Ascending aorta (tissue), 2 donors: ENCODE measurements at regions not wholly inside any gene's neighbourhood (a gene's known extent, or its start where the extent isn't known, plus 50 kb on each side); places are given as distances from the start of the nearest gene placed in this dataset.

Source experiments
- DNase-seq, 2 donors: peaks; one replicate each; pipeline ENCODE4 v3.0.0-alpha.2; 2019; ENCODE audit warnings: low spot score in 2 of 2
- H3K27ac ChIP-seq, 2 donors: fragments of 200-600 bp; sonication (generic); one replicate each; pipeline ENCODE4 v1.5.1; 2016 to 2017; ENCODE audit warnings: mild to moderate bottlenecking in 1 of 2
- H3K27me3 ChIP-seq: fragments of 200-600 bp; sonication (generic); one replicate; pipeline ENCODE4 v1.5.1; 2017
- H3K36me3 ChIP-seq, 2 donors: fragments of 200-600 bp; sonication (generic); one replicate each; pipeline ENCODE4 v1.5.1; 2016
- H3K4me1 ChIP-seq, 2 donors: fragments of 200-600 bp; sonication (generic); one replicate each; pipeline ENCODE4 v1.5.1; 2016 to 2017; ENCODE audit warnings: mild to moderate bottlenecking in 1 of 2
- H3K4me3 ChIP-seq, 2 donors: fragments of 200-600 bp; sonication (generic); one replicate each; pipeline ENCODE4 v1.5.1; 2016 to 2017; ENCODE audit warnings: mild to moderate bottlenecking in 1 of 2
- H3K9me3 ChIP-seq, 2 donors: fragments of 200-600 bp; sonication (generic); one replicate each; pipeline ENCODE4 v1.5.1; 2016
- intact Hi-C: fragments of 100-400 bp; cut with DNase I; formaldehyde crosslinking; loops from one replicate; pipeline ENCODE4 v1.15.1; 2023
- TF ChIP-seq, protein P1 (sequence below), 3 experiments: fragments of 200-600 bp in 2 of 3; fragments of 450-650 bp in 1 of 3; sonication (generic) in 2 of 3; IDR thresholded peaks; one replicate each; pipeline ENCODE4 v1.5.1; 2016 to 2019; ENCODE audit warnings: antibody characterized with exemption in 3 of 3, mild to moderate bottlenecking in 1 of 3, moderate library complexity in 1 of 3

DNA sequence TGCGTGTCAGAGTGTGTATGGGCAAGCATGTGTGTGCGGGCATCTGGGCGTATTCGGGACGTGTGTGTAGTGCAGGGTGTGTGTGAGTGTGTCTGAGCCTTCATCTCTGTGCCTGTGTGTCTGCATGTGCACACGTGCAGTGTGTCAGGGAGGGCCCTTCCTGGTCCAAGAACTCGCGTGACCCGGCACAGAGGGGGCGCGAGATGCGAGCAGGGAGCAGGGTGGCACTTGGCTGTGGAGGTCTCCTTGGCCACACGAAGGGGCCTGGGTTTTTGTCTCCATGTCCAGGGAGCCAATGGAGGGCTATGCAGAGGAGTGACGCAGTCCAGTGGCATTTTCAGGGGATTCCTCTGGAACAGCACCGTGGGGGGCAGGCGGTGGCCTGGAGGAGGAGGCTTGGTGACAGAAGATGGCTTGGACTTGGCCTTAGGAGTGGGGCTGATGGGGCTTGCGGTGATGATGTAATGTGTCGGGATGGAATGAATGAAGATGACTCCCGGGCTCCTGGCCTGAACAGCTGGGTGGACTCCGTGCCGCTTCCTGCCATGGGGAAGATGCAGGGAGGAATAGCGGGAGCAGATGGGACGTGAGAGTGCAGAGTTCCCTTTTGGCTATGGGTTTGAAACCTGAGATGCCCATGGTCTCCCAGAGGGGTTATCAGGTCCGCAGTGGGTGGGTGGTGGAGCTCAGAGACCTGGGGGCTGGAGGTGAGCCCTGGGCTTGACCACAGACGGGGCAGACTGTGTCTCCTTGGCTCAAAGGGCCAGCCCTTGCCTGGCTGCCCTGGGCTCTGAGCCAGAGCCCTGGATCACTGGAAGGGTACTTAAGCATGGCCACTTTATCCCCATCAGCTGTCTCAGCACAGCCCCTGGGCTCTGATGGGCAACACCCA is 208.3 kb downstream of the PHETA1 start:
- DNase-seq, result no peak

DNA sequence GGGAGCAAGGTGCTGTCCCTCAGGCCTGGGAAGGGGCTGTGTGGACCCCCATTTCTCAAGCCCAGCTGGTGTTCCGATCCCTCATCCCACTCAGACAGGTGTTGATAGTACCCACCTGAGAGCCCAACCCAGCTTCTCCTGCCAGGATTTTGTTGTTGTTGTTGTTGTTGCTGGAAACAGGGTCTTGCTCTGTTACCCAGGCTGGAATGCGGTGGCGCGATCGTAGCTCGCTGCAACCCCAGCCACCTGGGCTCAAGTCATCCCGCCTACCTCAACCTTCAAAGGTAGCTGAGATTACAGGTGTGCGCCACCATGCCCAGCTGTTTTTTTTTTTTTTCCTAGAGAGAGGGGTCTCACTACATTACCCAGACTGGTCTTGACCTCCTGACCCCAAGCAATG is 209.9 kb downstream of the PHETA1 start:
- no peaks in the 10 kb centered on the region for H3K36me3 ChIP-seq
- H3K4me1 ChIP-seq, result no peaks in the 10 kb centered on the region
- no peaks in the 10 kb centered on the region for H3K9me3 ChIP-seq
- TF ChIP-seq, protein P1, sequence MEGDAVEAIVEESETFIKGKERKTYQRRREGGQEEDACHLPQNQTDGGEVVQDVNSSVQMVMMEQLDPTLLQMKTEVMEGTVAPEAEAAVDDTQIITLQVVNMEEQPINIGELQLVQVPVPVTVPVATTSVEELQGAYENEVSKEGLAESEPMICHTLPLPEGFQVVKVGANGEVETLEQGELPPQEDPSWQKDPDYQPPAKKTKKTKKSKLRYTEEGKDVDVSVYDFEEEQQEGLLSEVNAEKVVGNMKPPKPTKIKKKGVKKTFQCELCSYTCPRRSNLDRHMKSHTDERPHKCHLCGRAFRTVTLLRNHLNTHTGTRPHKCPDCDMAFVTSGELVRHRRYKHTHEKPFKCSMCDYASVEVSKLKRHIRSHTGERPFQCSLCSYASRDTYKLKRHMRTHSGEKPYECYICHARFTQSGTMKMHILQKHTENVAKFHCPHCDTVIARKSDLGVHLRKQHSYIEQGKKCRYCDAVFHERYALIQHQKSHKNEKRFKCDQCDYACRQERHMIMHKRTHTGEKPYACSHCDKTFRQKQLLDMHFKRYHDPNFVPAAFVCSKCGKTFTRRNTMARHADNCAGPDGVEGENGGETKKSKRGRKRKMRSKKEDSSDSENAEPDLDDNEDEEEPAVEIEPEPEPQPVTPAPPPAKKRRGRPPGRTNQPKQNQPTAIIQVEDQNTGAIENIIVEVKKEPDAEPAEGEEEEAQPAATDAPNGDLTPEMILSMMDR (IDR thresholded peaks at IDR 0.05), result no peak
- H3K27me3 ChIP-seq, result no peaks in the 10 kb centered on the region
- intact Hi-C loops, result no loop called here
- H3K27ac ChIP-seq, result no peak overlapping the region
- H3K4me3 ChIP-seq, result no peak overlapping the region
- no peak for DNase-seq

More for the DNA sequence above, 208.3 kb downstream of the PHETA1 start:
- H3K4me3 ChIP-seq, result no peak overlapping the region
- H3K4me1 ChIP-seq, result no peaks in the 10 kb centered on the region
- intact Hi-C loops, result no loop called here
- H3K27ac ChIP-seq, result no peak overlapping the region
- H3K36me3 ChIP-seq, result no peaks in the 10 kb centered on the region
- TF ChIP-seq, protein P1 (IDR thresholded peaks at IDR 0.05), result no peak
- H3K27me3 ChIP-seq, result no peaks in the 10 kb centered on the region
- no peaks in the 10 kb centered on the region for H3K9me3 ChIP-seq

- Histone ChIP-seq H3K4me3 (no peak overlapping the region), H3K4me1 (no peaks in the 10 kb centered on the region), H3K27ac (no peak overlapping the region), H3K36me3 (no peaks in the 10 kb centered on the region), H3K27me3 (no peaks in the 10 kb centered on the region), H3K9me3 (no peaks in the 10 kb centered on the region)
- no peak for DNase-seq
- intact Hi-C loops, result no loop called here
- TF ChIP-seq, protein P1 (IDR thresholded peaks at IDR 0.05), result no peak
Observed at GRCh38 chr12:111157486-111157885, 211.4 kb downstream of the PHETA1 start.

- no peaks in the 10 kb centered on the region for H3K9me3 ChIP-seq
- intact Hi-C loops, result no loop called here
- H3K4me3 ChIP-seq, result no peak overlapping the region
- no peaks in the 10 kb centered on the region for H3K4me1 ChIP-seq
- TF ChIP-seq, protein P1 (IDR thresholded peaks at IDR 0.05), result no peak
- no peaks in the 10 kb centered on the region for H3K27me3 ChIP-seq
- no peaks in the 10 kb centered on the region for H3K36me3 ChIP-seq
- H3K27ac ChIP-seq, result no peak overlapping the region
- DNase-seq, result no peak
Observed at GRCh38 chr12:111156304-111156703, 212.6 kb downstream of the PHETA1 start.

DNA sequence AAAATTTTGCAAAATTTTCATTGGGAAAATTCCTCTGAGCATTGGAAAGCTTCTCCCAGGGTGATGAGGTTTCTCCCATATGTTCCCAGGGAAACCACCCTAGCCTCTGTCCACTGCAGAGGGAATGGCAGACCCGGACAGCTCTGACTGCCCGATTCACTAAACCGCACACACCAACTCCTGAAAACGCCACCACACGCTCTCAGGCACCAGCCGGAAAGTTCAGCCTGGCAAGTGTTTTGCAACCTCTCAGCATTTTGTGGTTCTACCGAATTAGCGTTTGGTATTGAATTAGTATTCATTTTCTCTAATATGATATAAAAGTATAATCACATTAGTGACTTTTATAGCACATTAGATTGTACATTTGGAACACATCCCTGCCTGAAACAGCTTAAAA is 213.4 kb downstream of the PHETA1 start:
- H3K4me3 ChIP-seq, result no peak overlapping the region
- no peaks in the 10 kb centered on the region for H3K27me3 ChIP-seq

More for the DNA sequence above, 213.4 kb downstream of the PHETA1 start:
- Histone ChIP-seq H3K9me3 (no peaks in the 10 kb centered on the region), H3K27ac (no peak overlapping the region), H3K36me3 (no peaks in the 10 kb centered on the region), H3K4me1 (no peaks in the 10 kb centered on the region)
- DNase-seq, result no peak
- intact Hi-C loops, result no loop called here
- TF ChIP-seq, protein P1 (IDR thresholded peaks at IDR 0.05), result no peak
